GM19324 (cell line): ENCODE measurements at regions not wholly inside any gene's neighbourhood (a gene's known extent, or its start where the extent isn't known, plus 50 kb on each side); places are given as distances from the start of the nearest gene placed in this dataset.

ENCODE experiments used
- ATAC-seq: cut with Tn5 transposase; IDR thresholded peaks from one replicate; pipeline ENCODE4 v1.9.1; 2021; ENCODE audit warnings: mild to moderate bottlenecking, moderate library complexity; ENCODE audit not compliant: unreplicated experiment, low FRiP score

DNA sequence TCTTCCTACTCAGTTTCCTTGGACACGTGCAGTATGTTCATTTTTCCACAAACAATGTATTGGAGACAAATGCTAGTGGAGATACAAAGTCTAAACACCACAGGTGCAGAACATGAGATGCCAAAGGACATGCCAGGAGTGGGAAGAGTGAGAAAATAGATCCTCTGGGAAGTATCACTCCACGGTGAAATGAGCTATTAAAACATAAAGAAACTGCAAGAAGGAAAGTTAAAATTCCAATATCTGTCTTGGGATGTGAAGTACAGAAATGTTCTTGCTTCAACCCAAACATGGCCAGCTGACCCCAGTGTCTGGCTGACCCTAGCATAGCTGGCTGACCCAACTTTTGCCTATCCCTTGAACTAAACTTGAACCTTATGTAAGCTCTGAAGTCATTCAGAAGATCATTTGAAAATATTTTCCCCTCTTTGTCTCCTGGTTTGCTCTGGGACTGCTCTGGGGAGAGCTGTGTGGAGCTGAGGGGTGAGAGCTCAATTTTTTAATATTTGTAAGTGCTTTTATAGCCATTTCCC, 59.5 kb downstream of the FZD1 start:
- no peak for ATAC-seq

DNA sequence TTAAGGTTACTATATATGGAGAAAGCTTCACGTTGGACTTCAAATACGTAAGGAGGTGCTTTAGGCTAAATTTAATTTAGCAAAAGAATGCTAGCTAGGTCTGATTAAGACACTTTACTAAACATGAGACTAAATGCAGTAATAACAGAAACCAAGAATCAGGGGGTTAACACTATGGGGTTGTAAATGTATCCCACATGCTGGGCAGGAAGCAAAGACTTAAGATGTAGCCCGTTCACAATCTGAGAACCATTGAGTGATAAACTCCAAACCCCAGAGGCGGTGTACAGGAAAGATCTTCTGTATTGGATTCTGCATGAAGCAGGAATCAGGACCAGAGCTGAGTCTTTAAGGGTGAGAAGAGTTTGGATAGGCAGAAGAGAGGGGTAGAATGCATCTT, 60.4 kb downstream of the FZD1 start:
- ATAC-seq, result no peak

DNA sequence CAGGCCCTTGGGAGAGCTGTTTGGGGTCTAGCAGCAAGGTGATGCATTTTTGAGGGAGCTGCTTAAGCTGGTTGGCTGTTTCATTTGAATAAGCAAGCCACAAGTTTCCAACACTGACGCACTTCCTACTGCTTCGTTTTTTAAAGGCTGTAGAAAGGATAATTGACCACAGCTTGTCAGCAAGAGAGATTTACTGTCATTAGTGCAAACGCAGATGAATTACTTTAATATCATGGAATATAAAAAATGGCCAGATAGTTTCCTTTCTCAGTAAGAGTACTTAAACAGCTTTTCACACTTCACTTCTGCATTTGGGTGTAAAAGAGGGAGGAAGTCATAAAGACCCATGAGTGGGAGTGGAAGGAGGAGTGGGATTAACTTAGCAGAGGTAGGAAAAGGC, 61.5 kb downstream of the FZD1 start:
- ATAC-seq, result no peak

DNA sequence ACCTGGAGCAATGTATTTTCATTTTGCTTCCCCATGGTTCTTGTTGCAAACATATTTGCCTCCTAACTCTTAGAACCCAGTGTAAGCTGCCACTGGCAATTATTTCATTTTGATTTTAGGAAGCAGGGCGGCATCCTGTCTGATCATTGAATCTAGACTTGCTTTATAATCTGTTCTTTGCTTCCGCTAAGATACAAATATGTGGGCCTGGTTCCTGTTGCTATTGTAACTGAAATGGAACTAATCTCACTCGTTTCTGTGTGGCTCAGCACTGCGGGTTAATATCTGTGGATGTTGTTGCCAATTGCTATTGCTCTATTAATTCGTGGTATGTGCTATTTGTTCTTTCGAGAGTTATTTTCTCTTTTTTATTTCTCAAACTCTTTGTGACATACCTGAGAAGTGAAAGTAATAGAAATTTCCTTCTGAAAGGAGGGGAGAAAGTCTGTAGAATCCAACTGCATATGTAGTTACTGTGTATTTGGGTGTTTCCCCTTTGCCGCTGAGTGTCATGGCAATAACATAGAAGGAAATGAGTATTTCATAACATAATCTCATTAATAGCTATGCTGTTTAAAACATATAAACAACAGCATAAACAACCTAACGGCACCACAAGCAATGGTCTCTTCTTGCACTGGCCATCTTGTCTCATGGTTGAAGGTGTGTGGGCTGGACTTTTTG, 62.4 kb downstream of the FZD1 start:
- no peak for ATAC-seq

DNA sequence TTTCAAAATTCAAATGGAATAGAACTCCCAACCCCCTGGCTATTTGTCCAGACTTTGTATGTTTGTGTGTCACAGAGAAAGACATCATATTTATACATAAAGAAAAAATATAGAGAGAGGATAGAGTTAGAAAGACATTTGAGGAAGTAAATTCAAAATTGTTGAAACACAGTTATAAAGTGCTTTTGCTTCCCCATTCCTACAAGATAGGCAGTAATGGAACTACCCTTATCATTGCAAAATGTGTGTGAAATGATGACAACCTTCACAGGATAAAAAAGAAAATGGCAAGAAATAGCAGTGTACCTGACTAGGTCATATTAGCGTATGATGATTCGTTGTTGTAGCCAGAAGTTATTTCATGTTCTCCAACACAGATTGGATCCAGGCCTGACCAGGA, 63.1 kb downstream of the FZD1 start:
- ATAC-seq, result no peak

DNA sequence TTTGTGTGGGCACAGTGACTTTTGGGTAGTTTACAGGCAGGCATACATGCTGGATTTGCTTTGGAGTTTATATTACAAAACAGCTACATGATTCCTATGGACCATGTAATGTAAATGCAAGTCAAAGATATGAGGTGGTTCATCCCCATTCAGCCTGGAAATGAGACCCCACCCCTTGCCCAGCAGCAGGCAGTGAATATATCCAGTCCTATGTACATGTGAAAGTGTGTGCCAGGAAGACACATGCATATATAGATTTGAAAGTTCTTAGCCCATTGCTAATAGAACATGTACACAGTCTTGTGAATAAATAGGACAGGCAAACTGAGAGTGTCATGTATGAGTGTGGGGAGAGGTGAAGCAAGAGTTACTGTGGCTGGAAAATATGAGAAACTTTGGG, 65.3 kb downstream of the FZD1 start:
- ATAC-seq, result no peak

DNA sequence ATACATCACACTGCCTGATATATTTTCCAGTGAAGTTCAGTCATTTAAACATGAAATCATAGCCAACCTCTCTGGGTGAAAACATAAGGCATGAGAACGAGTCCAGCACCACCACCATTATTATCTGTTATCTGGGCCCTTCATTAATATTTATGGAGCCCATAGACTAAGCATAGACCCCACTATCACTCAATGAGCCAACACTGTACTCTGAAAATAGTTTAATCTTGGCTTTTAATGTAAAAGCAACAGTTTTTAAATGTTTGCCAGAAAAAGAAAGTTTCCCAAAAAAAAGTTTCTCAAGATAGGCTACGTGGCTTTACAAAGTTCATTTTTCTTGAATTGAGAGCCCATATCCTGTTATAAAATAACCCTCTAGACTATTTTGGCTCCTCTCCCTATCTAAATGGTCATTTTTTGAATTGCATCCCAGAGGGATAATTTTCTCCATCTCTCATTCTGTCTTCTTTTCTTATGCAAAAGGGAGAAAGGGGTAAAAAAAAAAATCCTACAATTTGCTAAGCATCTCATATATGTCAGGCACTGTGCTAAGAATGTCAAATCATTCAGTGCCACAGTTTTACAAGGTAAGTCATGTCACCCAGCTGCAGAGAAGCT, 66.1 kb downstream of the FZD1 start:
- ATAC-seq, result no peak

DNA sequence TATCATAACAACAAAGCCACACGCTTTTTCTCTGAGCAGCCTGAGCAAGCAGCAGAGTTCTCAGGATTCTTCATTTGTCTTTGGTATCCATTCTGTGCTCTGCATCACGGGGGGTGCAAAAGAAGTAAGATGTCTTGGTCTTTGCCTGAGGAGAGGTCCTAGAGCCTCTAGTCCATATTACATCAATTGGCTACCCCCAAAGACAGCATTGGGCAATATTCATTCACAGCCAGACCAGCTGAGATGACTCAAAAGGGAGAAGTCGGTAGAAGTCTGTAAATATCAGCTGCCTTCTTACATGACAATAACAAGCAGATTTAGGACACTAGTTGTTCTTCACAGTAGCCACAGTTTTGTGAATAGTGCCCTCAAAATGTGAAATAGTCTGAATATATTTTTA, 66.6 kb downstream of the FZD1 start:
- ATAC-seq, result no peak

DNA sequence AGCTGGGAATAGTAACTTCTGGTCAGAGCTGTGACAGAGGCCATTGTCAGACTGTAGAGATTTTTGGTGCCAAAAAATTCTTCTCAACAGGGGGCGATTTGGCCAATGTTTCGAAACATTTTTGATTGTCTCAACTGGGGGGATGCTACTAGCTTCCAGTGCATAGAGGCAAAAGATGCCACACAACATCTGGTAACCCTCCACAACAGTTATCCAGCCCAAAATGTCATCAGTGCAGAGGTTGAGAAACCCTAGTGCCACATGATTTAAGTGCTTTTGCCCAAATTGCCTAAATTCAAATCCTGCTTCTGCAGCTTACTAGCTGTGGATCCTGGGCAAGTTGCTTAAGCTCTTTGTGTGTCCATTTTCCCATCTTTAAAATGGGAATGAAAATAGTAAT, 71.9 kb downstream of the FZD1 start:
- ATAC-seq, result no peak

DNA sequence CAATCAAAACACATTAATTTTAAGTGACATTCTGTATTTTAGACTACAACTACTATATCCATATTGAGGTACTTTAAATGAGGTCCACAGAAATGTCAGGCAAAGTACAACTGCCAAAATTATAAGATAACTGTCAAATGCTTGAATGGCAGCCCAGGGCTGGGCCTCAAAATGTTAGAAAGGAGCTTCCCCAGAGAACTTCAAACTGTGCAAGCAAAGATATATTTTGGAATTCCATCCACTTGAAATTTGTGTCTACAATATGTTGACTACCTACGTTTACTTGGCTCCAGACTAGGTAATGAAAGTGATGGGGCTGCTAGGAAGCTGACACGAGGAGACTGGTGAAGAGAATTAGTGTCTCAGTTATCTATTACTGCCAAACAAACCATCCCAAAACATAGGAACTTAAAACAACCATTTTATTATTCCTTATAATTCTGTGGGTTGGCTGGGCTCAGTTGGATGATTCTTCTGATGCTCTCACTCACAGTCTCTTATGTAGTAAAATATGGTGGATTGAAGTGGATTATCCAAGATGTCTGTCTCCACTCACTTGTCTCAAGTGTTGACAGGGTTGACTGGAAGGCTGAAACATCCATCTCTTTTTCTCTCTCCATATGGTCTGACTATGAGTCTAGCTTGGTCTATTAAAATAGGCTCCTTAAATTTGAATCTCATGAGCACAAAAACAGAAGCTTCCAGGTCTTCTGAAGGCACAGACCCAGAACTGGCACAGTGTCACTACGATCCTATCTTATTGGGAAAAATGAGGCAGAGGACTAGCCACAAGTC, 74.2 kb downstream of the FZD1 start:
- ATAC-seq, result no peak

DNA sequence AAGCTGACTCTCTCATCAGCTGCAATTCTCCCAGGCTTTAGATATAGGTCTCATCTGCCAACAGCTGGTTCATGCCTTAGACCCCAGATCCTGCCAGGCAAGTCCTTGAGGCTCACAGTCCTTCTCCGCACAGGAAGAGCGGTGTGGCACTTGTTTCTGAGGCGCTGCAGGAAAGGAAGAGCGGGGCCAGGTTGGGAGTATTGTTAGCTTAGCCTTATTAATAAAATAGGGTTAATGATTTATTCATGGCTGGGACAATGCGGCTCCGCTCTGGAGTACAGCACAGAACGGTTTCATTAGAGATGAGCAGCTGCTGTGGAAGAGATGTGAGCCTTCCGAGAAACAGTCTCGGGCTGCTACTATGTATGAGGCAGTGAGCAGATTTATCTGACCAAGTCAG, 78.1 kb downstream of the FZD1 start:
- no peak for ATAC-seq

DNA sequence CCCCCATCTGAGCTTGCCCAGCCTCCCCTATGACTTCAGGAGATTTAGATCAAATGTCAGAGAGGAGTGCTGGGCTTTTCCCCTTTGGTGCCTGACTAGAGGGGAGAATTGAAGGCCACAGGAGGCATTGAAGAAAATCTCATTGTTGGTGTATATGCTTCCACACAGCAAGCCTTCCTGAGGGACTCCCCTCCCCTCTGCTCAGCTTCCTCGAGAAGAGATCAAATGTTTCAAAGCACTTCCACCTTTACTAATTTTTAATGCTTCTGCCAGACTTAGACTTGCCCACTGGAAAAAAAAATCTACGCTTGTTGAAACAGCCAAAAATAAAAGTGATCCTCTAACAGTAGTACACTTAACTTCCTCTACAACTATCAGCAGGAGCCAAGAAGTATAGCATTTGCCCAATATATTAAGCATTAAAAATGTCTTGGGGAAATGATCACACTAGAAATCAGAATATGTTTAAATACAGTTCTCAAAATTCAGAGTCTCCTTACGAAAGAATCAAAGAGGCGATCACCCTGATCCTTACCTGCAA, 79.3 kb downstream of the FZD1 start:
- no peak for ATAC-seq

DNA sequence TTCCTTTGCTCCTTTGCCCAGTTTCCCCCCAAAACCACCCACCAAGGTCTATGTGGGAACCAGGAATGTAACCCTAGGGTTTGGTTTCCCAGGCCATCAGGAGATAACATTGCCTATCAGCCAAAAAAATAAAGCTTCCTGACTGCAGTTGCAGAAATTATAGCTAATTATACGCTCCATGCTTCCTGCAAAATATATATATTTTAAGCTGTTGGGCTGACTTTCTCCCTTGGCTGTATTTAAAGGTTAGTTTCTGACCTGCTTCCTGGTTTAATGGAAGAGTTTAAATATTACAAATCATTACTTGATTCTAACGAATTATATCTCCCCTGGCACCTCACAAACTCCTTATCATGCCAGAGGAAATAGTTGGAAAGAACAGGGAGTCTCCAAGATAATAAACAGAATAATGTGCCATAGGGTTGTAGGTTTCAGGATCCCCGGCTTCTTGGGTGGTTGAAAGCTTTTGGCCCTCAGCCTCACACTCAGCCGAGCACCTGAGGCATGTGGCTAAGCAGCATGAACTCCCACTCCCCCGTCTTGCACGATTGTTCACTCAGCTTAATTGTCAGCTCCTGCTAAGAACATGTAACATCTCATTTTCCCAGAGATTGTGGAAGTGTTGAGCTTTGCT, 79.9 kb downstream of the FZD1 start:
- no peak for ATAC-seq

DNA sequence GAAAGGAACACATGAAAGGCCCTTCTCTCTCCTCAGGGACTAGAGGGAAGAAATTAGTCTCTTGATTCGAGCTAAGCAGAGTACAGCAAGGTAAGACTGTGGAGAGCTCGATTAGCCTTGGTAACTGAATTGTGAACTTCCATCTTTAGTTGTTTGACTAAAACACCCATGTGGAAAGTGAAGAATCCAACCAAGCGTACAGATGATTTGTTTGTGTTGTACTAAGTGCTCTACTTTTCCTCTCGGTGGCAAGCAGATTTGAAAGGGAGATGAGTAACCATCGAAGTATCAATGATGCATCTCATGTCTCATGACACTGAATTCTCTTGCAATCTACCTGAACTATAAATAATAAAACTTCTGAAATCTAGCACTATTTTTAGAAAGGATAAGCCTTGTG, 80.7 kb downstream of the FZD1 start:
- peak; percentile 68 for ATAC-seq

DNA sequence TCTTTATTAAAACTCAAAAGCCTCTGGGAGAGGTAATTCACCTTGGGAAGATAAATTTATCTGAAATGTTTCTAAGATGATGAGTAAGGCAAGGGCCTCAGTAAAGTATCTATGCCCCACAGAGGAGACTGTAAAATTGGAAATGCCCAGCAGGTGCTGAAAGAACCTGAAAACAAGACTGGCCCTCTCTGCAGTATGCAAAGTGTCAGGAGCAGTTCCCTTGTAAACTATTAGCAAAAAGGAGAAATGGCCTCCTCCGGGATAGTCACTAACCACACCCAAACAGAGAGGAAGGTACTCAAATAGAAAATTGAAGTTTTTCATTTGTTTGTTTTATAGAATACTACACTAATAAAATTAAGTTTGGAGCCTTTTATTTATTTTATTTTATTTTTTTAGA, 81.2 kb downstream of the FZD1 start:
- peak; percentile 81 for ATAC-seq

DNA sequence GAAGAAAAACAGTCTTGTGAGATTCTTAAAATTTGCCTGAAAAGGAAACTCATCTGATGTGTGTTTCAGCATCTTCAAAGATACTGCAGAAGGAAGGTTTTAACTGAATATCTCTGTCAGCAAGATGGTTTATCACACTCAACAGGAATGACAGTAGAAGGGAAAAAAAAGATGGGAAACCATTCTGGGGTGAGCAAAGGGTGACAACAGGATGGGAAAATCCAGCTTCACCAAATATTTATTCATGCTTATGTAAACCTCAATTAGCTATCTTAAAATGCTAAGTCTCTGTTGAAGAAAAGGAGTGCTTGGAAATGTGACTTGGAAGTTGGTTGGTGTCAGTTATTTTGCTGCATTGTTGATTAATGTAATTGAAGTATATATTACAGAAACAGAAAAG, 82.2 kb downstream of the FZD1 start:
- no peak for ATAC-seq

DNA sequence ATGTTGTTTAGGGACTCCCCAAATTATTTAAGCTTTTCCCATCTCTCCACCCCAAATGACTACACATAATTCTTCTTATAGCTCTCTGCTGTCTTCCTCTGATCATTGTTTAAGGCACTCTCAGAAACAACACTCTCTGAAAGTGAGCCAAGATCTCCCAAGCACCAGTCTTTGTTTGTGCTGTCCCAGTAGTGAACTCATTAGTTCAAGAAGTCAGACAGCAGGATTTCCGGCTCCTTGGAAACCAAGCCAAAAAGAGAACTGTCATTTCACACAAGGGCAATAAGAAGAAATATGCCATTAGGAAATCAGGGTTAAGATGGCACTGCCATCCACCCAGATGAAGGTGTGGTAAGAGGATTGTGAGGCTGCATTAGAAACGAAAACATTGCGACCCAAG, 83.1 kb downstream of the FZD1 start:
- ATAC-seq, result no peak

DNA sequence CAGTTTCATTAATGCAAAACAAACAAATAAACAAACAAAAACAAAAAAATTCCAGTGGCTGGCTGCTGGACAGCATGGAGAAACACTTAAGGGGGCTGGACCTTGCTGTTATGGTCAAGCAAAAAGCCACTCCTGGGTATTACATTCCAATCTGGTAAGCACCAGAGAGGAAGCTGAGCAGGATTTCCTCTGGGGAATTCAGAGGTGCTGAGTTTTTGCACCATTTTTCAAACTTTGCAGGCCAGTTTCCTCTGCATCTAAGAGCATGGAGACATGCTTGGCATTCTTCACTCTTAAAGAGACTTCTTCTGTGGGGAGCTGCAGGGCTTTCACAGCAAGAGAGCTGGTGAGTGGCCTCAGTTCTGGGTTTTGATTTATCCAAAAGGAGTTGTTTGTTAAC, 84.5 kb downstream of the FZD1 start:
- no peak for ATAC-seq

DNA sequence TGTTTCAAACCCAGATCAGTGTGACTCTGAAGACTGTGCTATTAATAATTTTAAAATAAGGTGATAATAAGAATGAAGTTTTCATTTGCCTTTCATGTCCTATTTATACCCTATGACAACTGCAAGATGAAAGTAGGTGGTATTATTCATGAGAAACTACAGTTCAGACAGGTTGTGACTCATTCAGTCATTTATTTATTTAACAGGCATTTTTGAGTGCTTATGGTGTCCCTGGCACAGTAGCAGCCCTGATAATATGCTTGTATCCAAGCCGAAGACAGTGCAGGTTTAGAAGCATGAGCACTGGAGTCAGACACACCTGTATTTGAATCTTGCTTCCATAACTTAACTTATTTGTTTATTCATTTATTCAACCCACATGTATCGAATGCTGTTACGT, 87.1 kb downstream of the FZD1 start:
- no peak for ATAC-seq

DNA sequence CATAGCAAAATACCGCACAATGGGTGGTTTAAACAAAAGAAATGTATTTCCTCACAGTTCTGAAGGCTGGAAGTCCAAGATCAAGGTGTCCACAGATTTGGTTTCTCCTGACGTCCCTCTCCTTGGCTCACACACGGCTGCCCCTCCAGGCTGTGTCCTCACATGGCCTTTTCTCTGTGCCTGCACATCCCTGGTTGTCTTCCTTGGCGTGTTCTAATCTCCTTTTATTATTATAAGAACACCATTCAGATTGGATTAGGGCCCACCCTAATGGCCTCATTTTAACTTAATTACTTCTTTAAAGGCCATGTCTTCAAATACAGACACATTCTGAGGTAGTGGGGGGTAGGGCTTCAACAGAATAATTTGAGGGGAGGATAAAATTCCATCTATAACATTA, 87.9 kb downstream of the FZD1 start:
- ATAC-seq, result no peak

DNA sequence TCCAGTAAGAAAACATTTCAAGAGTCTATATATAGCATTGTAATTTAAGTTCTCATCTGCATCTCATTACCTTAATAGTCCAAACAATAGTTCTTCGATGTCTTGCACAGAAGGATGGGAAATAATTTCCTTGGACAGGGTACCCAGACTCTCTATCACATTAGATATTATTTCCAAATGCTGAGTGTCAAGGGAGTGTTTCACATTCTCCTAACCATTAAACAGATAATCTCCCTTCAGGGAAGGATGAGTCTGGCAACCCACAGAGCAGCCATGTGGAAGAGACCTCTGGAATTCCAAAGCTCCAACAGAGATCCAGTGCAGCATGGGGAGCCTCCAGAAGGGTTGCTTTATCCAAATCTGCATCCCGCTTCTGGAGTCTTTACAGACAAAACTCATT, 89.6 kb downstream of the FZD1 start:
- no peak for ATAC-seq
